Right lobe of liver (tissue), 4 donors: ENCODE measurements at regions not wholly inside any gene's neighbourhood (a gene's known extent, or its start where the extent isn't known, plus 50 kb on each side); places are given as distances from the start of the nearest gene placed in this dataset.

Experiments used
- POLR2A ChIP-seq: fragments of 450-650 bp; IDR thresholded peaks from one replicate; pipeline ENCODE4 v1.6.1; 2017; ENCODE audit warnings: antibody characterized with exemption, mild to moderate bottlenecking
- TF ChIP-seq, protein P1 (sequence below), 4 donors: fragments of 200-600 bp in 3 of 4; fragments of 450-650 bp in 1 of 4; IDR thresholded peaks; one replicate each; pipeline versions ENCODE4 v1.5.1 to v1.8.0; 2016 to 2022; ENCODE audit warnings: antibody characterized with exemption in 4 of 4, mild to moderate bottlenecking in 2 of 4
- donor health status: DM: no; HTN: no; CAD: no.
- donor health status: DM: no; HTN: no; CAD: no.
- donor health status: DM: no; HTN: yes; CAD: no.

- TF ChIP-seq, protein P1, sequence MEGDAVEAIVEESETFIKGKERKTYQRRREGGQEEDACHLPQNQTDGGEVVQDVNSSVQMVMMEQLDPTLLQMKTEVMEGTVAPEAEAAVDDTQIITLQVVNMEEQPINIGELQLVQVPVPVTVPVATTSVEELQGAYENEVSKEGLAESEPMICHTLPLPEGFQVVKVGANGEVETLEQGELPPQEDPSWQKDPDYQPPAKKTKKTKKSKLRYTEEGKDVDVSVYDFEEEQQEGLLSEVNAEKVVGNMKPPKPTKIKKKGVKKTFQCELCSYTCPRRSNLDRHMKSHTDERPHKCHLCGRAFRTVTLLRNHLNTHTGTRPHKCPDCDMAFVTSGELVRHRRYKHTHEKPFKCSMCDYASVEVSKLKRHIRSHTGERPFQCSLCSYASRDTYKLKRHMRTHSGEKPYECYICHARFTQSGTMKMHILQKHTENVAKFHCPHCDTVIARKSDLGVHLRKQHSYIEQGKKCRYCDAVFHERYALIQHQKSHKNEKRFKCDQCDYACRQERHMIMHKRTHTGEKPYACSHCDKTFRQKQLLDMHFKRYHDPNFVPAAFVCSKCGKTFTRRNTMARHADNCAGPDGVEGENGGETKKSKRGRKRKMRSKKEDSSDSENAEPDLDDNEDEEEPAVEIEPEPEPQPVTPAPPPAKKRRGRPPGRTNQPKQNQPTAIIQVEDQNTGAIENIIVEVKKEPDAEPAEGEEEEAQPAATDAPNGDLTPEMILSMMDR (IDR thresholded peaks at IDR 0.05) = no peak
- TF ChIP-seq POLR2A = no peak
Measured at GRCh38 chr1:218991089-218991488, 182.6 kb upstream of the LYPLAL1 start.
